ENCODE measurements at regions not wholly inside any gene's neighbourhood (a gene's known extent, or its start where the extent isn't known, plus 50 kb on each side); places are given as distances from the start of the nearest gene placed in this dataset.
A peak's percentile ranks its signal among the peaks of the same experiment; 100 is the strongest.

- H3K4me1 ChIP-seq: no peaks in the 10 kb centered on the region
- no peak overlapping the region for H3K27ac ChIP-seq
- no peaks in the 10 kb centered on the region for H3K36me3 ChIP-seq
- no peak for ATAC-seq
- no peak overlapping the region for H3K4me3 ChIP-seq
- H3K27me3 ChIP-seq (ENCODE audit: low read depth): peaks cover 22% of the 10 kb centered on the region
- no peak for DNase-seq
- H3K9me3 ChIP-seq: no peaks in the 10 kb centered on the region
- TF ChIP-seq, protein P1, sequence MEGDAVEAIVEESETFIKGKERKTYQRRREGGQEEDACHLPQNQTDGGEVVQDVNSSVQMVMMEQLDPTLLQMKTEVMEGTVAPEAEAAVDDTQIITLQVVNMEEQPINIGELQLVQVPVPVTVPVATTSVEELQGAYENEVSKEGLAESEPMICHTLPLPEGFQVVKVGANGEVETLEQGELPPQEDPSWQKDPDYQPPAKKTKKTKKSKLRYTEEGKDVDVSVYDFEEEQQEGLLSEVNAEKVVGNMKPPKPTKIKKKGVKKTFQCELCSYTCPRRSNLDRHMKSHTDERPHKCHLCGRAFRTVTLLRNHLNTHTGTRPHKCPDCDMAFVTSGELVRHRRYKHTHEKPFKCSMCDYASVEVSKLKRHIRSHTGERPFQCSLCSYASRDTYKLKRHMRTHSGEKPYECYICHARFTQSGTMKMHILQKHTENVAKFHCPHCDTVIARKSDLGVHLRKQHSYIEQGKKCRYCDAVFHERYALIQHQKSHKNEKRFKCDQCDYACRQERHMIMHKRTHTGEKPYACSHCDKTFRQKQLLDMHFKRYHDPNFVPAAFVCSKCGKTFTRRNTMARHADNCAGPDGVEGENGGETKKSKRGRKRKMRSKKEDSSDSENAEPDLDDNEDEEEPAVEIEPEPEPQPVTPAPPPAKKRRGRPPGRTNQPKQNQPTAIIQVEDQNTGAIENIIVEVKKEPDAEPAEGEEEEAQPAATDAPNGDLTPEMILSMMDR (IDR thresholded peaks at IDR 0.05): no peak
- intact Hi-C loops (cut with DNase I): no loop called here
Measured at GRCh38 chr20:1786486-1786885, 108.7 kb upstream of the SIRPA start.

GRCh38 chr20:1784586-1784985 is 110.6 kb upstream of the SIRPA start:
- Histone ChIP-seq H3K27ac (no peak overlapping the region), H3K4me1 (no peaks in the 10 kb centered on the region), H3K4me3 (no peak overlapping the region), H3K9me3 (no peaks in the 10 kb centered on the region), H3K27me3 (ENCODE audit: low read depth) (peaks cover 18% of the 10 kb centered on the region), H3K36me3 (no peaks in the 10 kb centered on the region)
- ATAC-seq: peak in 1 of 2 donors; percentile 36
- no peak for DNase-seq
- intact Hi-C loops (cut with DNase I): no loop called here
- TF ChIP-seq, protein P1 (IDR thresholded peaks at IDR 0.05): no peak

DNA sequence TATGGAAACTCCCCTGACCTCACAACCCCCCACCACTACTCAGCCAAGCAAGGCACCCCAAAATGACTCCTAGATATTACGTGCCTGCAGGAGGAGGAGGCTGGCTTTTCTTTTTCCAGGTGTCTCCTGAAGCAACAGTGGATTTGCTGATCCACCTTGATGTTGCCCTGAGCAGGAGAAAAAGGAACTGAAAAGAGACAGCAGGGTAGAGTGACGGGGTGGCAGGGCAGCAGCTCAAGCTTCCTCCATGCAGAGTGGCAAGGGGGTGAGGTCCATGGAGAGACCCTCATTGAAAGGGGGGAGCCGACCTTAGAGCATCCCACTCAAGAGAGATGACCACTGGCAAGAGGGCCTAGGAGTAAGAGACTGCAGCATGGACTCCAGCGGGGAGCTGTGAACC is 112.0 kb upstream of the SIRPA start:
- H3K36me3 ChIP-seq: no peaks in the 10 kb centered on the region
- H3K27me3 ChIP-seq (ENCODE audit: low read depth): peaks cover 19% of the 10 kb centered on the region
- no peak for DNase-seq
- no peaks in the 10 kb centered on the region for H3K4me1 ChIP-seq
- no peak overlapping the region for H3K4me3 ChIP-seq
- no peaks in the 10 kb centered on the region for H3K9me3 ChIP-seq
- ATAC-seq: no peak
- intact Hi-C loops (cut with DNase I): no loop called here
- H3K27ac ChIP-seq: no peak overlapping the region
- TF ChIP-seq, protein P1 (IDR thresholded peaks at IDR 0.05): no peak

DNA sequence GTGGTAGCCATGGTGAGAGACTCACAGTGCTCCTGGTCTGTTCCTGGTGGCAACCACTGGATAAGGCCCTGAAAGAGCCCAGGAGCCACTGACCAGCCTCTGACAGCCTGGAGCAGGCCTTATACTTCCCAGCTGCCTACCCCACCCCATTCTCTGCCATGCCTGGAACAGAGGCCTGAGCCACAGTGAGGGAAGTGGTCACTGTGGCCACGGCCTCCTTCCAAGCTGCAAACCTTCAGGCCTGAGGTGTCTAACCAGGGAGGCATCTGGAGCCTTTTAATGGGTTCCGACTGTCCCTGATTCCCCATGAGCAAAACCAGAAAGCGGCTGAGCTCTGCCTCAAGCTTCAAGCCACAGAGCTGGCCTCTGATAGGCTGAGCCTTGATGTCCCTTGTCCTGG is 113.0 kb upstream of the SIRPA start:
- Histone ChIP-seq H3K9me3 (no peaks in the 10 kb centered on the region), H3K27me3 (ENCODE audit: low read depth) (peaks cover 19% of the 10 kb centered on the region), H3K4me1 (peaks cover 8% of the 10 kb centered on the region), H3K27ac (no peak overlapping the region), H3K4me3 (no peak overlapping the region), H3K36me3 (no peaks in the 10 kb centered on the region)
- TF ChIP-seq, protein P1 (IDR thresholded peaks at IDR 0.05): no peak
- DNase-seq (no peak), ATAC-seq (no peak)
- intact Hi-C loops (cut with DNase I): no loop called here

- no peak overlapping the region for H3K27ac ChIP-seq
- peaks cover 18% of the 10 kb centered on the region for H3K4me1 ChIP-seq
- H3K9me3 ChIP-seq: no peaks in the 10 kb centered on the region
- TF ChIP-seq, protein P1 (IDR thresholded peaks at IDR 0.05): no peak
- H3K36me3 ChIP-seq: no peaks in the 10 kb centered on the region
- no peak overlapping the region for H3K4me3 ChIP-seq
- H3K27me3 ChIP-seq (ENCODE audit: low read depth): peaks cover 8% of the 10 kb centered on the region
- ATAC-seq (no peak), DNase-seq (no peak)
- intact Hi-C loops (cut with DNase I): no loop called here
Measured at GRCh38 chr20:1779567-1779966, 115.6 kb upstream of the SIRPA start.

GRCh38 chr20:1778338-1778737 is 116.9 kb upstream of the SIRPA start:
- peaks cover 7% of the 10 kb centered on the region for H3K27me3 ChIP-seq (ENCODE audit: low read depth)
- H3K4me3 ChIP-seq: no peak overlapping the region
- no peak overlapping the region for H3K27ac ChIP-seq
- TF ChIP-seq, protein P1 (IDR thresholded peaks at IDR 0.05): no peak
- H3K9me3 ChIP-seq: no peaks in the 10 kb centered on the region
- H3K4me1 ChIP-seq: peaks cover 18% of the 10 kb centered on the region
- no peak for ATAC-seq
- DNase-seq: no peak
- intact Hi-C loops (cut with DNase I): no loop called here
- no peaks in the 10 kb centered on the region for H3K36me3 ChIP-seq
